ENCODE measurements at regions not wholly inside any gene's neighbourhood (a gene's known extent, or its start where the extent isn't known, plus 50 kb on each side); places are given as distances from the start of the nearest gene placed in this dataset.
"Not testable (repeated sequence)": the region's sequence is repeated elsewhere in the genome, so short reads cannot be mapped to it uniquely, and the experiment has no call there.

- not testable (repeated sequence) for TF ChIP-seq EZH2 (IDR thresholded peaks at IDR 0.05; ENCODE audit: insufficient read depth, poor library complexity, severe bottlenecking); EZH2phosphoT487 (IDR thresholded peaks at IDR 0.05; ENCODE audit: insufficient read depth, low read depth)
Measured at GRCh38 chr11:89577428-89577827, 86.3 kb upstream of the NOX4 start.

Data from GM23248 (cell line).